PC-3 (cell line): ENCODE measurements at regions not wholly inside any gene's neighbourhood (a gene's known extent, or its start where the extent isn't known, plus 50 kb on each side); places are given as distances from the start of the nearest gene placed in this dataset.

Source experiments
- ATAC-seq: fragments of 200-7000 bp; cut with Tn5 transposase; 2 replicates; pipeline ENCODE4 v1.9.1; 2020; ENCODE audit warnings: mild to moderate bottlenecking, moderate library complexity
- BruUV-seq: library from RNA; stranded (reverse); fragments of 400-500 nt; replicated peaks from 2 replicates; lab custom pipeline; 2021; lab: Mats Ljungman, UMichigan
- CTCF ChIA-PET: fragments of 300-600 bp; sonication (Branson Sonifier 250); formaldehyde crosslinking; loops from one replicate; lab custom pipeline; 2022; ENCODE audit warnings: antibody characterized with exemption; lab: Charles Lee
- POLR2A ChIA-PET: fragments of 300-600 bp; sonication (Branson Sonifier 250); formaldehyde crosslinking; loops from one replicate; lab custom pipeline; 2022; ENCODE audit warnings: antibody characterized with exemption; ENCODE audit not compliant: unreplicated experiment; lab: Charles Lee
- DNase-seq: peaks from one replicate; pipeline ENCODE4 v3.0.0-alpha.2; 2015
- H2AFZ ChIP-seq: fragments of 300-600 bp; sonication (generic); 2 replicates; pipeline ENCODE4 v1.6.0; 2016; ENCODE audit warnings: antibody characterized with exemption, low read length
- H3F3A ChIP-seq: fragments of 300-600 bp; sonication (generic); one replicate; pipeline ENCODE4 v1.6.0; 2017; ENCODE audit warnings: antibody characterized with exemption, low read length, control low read depth, mild to moderate bottlenecking; ENCODE audit not compliant: unreplicated experiment
- H3K27ac ChIP-seq: fragments of 300-600 bp; sonication (generic); 2 replicates; pipeline ENCODE4 v1.5.1; 2016; ENCODE audit warnings: mild to moderate bottlenecking, low read length
- H3K27me3 ChIP-seq: fragments of 300-600 bp; sonication (generic); 2 replicates; pipeline ENCODE4 v1.6.1; 2016; ENCODE audit warnings: low read length, mixed read lengths
- H3K36me3 ChIP-seq: fragments of 300-600 bp; sonication (generic); 2 replicates; pipeline ENCODE4 v1.6.1; 2016; ENCODE audit warnings: low read depth, mixed run types, low read length, mixed read lengths
- H3K4me1 ChIP-seq: fragments of 300-600 bp; sonication (generic); 2 replicates; pipeline ENCODE4 v1.5.1; 2016; ENCODE audit warnings: low read length; ENCODE audit not compliant: insufficient read depth
- H3K4me2 ChIP-seq: fragments of 300-600 bp; sonication (generic); 2 replicates; pipeline ENCODE4 v1.6.0; 2016; ENCODE audit warnings: low read length
- H3K4me3 ChIP-seq: fragments of 300-600 bp; sonication (generic); 2 replicates; pipeline ENCODE4 v1.5.1; 2016; ENCODE audit warnings: mild to moderate bottlenecking, low read length, mixed read lengths
- H3K79me2 ChIP-seq: fragments of 300-600 bp; sonication (generic); 2 replicates; pipeline ENCODE4 v1.6.1; 2017; ENCODE audit warnings: low read length, mixed read lengths
- H3K9ac ChIP-seq: fragments of 300-600 bp; sonication (generic); 2 replicates; pipeline ENCODE4 v1.6.0; 2016; ENCODE audit warnings: mild to moderate bottlenecking, low read length
- H3K9me2 ChIP-seq: fragments of 300-600 bp; sonication (generic); replicated peaks from 2 replicates; pipeline ENCODE4 v1.6.1; 2016; ENCODE audit warnings: mixed run types, low read length, mixed read lengths
- H3K9me3 ChIP-seq: fragments of 300-600 bp; sonication (generic); 2 replicates; pipeline ENCODE4 v1.6.1; 2016; ENCODE audit warnings: low read length, mixed read lengths
- H4K20me1 ChIP-seq: fragments of 300-600 bp; sonication (generic); 2 replicates; pipeline ENCODE4 v1.6.1; 2016; ENCODE audit warnings: low read length, mixed read lengths
- EZH2 ChIP-seq: fragments of 300-600 bp; sonication (generic); IDR thresholded peaks from one replicate; pipeline ENCODE4 v1.6.1; 2017; ENCODE audit warnings: antibody characterized with exemption, mild to moderate bottlenecking, low read length; ENCODE audit not compliant: unreplicated experiment
- EZH2phosphoT487 ChIP-seq: fragments of 300-600 bp; sonication (generic); IDR thresholded peaks from 2 replicates; pipeline ENCODE4 v1.6.1; 2018; ENCODE audit warnings: mild to moderate bottlenecking, antibody characterized with exemption, low read length, borderline replicate concordance
- intact Hi-C: fragments of 100-400 bp; cut with micrococcal nuclease; formaldehyde crosslinking; loops from 2 replicates; pipeline ENCODE4 v1.9.0; 2023
- TF ChIP-seq, protein P1 (sequence below): fragments of 300-600 bp; sonication (generic); conservative IDR thresholded peaks from 2 replicates; pipeline ENCODE4 v1.5.1; 2017; ENCODE audit warnings: antibody characterized with exemption, low read depth, mild to moderate bottlenecking, low read length

DNA sequence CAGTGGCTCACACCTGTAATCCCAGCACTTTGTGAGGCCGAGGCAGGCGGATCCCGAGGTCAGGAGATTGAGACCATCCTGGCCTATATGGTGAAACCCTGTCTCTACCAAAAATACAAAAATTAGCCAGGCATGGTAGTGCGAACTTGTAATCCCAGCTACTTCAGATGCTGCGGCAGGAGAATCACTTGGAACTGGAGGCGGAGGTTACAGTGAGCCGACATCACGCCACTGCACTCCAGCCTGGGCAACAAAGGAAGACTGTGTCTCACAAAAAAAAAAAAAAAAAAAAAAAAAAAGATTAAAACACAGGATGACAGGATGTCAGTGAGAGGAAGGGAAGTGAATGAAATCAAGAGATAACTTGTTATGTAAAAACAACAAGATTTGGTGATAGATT, 1158.5 kb downstream of the PCDH9 start:
- Histone ChIP-seq H3K27me3 (no peaks in the 10 kb centered on the region), H3K9me2 (no peaks in the 10 kb centered on the region), H3K4me1 (no peaks in the 10 kb centered on the region), H2AFZ (no peak overlapping the region), H3K79me2 (no peaks in the 10 kb centered on the region), H4K20me1 (no peaks in the 10 kb centered on the region), H3K9me3 (no peaks in the 10 kb centered on the region), H3K4me3 (no peak overlapping the region), H3K4me2 (no peak overlapping the region), H3K9ac (no peak overlapping the region), H3K27ac (no peak overlapping the region), H3K36me3 (no peaks in the 10 kb centered on the region), H3F3A (no peaks in the 10 kb centered on the region)
- intact Hi-C loops = no loop called here
- TF ChIP-seq EZH2 = no peak
- TF ChIP-seq, protein P1, sequence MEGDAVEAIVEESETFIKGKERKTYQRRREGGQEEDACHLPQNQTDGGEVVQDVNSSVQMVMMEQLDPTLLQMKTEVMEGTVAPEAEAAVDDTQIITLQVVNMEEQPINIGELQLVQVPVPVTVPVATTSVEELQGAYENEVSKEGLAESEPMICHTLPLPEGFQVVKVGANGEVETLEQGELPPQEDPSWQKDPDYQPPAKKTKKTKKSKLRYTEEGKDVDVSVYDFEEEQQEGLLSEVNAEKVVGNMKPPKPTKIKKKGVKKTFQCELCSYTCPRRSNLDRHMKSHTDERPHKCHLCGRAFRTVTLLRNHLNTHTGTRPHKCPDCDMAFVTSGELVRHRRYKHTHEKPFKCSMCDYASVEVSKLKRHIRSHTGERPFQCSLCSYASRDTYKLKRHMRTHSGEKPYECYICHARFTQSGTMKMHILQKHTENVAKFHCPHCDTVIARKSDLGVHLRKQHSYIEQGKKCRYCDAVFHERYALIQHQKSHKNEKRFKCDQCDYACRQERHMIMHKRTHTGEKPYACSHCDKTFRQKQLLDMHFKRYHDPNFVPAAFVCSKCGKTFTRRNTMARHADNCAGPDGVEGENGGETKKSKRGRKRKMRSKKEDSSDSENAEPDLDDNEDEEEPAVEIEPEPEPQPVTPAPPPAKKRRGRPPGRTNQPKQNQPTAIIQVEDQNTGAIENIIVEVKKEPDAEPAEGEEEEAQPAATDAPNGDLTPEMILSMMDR = no peak
- no peak for TF ChIP-seq EZH2phosphoT487
- ATAC-seq (no peak), DNase-seq (no peak)
- no TSS peak for BruUV-seq
- ChIA-PET POLR2A (no interaction called here), CTCF (no interaction called here)

DNA sequence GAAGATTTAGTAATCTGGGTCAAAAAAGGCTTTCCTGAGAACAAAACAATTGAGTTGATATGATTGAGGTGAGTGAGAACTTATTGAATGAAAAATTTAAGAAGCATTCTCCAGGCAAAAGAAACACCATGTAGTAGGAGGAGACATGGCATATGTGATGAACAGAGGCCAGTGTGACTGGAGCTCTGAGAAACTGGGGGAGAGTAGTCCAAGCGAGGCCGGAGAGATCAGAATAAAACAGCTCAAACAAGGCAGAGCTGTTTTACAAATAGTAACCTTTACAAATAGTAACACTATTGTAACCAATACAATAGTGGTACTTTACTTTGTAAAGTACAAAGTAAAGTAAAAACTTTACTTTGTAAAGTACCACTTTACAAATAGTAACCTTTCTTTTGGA, 1159.1 kb downstream of the PCDH9 start:
- ChIA-PET CTCF (no interaction called here), POLR2A (no interaction called here)
- no peaks in the 10 kb centered on the region for H3K27me3 ChIP-seq
- no peaks in the 10 kb centered on the region for H3K9me2 ChIP-seq
- no peaks in the 10 kb centered on the region for H3K9me3 ChIP-seq
- H3K9ac ChIP-seq = no peak overlapping the region
- H3K36me3 ChIP-seq = no peaks in the 10 kb centered on the region
- no peaks in the 10 kb centered on the region for H4K20me1 ChIP-seq
- intact Hi-C loops = no loop called here
- no peak overlapping the region for H3K27ac ChIP-seq
- H3K4me3 ChIP-seq = no peak overlapping the region
- H3K79me2 ChIP-seq = no peaks in the 10 kb centered on the region
- no peaks in the 10 kb centered on the region for H3K4me1 ChIP-seq
- TF ChIP-seq EZH2 = no peak
- no peak for TF ChIP-seq EZH2phosphoT487
- TF ChIP-seq, protein P1 = no peak
- DNase-seq (no peak), ATAC-seq (no peak)
- H2AFZ ChIP-seq = no peak overlapping the region
- H3K4me2 ChIP-seq = no peak overlapping the region
- H3F3A ChIP-seq = no peaks in the 10 kb centered on the region
- no TSS peak for BruUV-seq

DNA sequence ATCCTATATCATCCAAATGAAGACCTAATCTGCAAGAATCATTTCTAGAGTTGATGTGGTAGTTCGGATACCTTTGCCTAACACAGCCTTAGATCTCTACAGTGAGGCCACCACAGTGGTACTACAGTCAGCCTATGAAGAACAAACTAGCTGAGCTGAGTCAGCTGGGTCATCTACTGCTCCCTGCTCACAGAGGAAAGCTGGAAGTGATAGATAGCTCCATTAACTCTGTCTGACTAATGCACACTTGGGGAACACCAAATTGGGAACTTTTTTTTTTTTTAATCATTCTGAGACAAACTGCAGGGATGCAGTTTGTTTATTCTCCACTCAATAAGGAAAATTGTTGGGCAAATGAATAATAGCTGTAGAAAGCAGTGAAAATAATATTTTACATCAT, 1160.6 kb downstream of the PCDH9 start:
- Histone ChIP-seq H3K4me3 (no peak overlapping the region), H4K20me1 (no peaks in the 10 kb centered on the region), H3K27me3 (no peaks in the 10 kb centered on the region), H3K9me3 (no peaks in the 10 kb centered on the region), H3F3A (no peaks in the 10 kb centered on the region), H2AFZ (no peak overlapping the region), H3K79me2 (no peaks in the 10 kb centered on the region), H3K9me2 (no peaks in the 10 kb centered on the region), H3K27ac (no peak overlapping the region), H3K4me1 (no peaks in the 10 kb centered on the region), H3K4me2 (no peak overlapping the region), H3K9ac (no peak overlapping the region), H3K36me3 (no peaks in the 10 kb centered on the region)
- DNase-seq (no peak), ATAC-seq (no peak)
- BruUV-seq = no TSS peak
- ChIA-PET POLR2A (interaction anchor here (0.5 to 0.6 kb wide), 2 partner anchors 271 to 490 kb away, joined by 4 to 9 read pairs; no protein-coding TSS in a partner anchor), CTCF (no interaction called here)
- TF ChIP-seq EZH2 = no peak
- no peak for TF ChIP-seq EZH2phosphoT487
- TF ChIP-seq, protein P1 = no peak
- intact Hi-C loops = no loop called here
